GM19035 (cell line): ENCODE measurements at regions not wholly inside any gene's neighbourhood (a gene's known extent, or its start where the extent isn't known, plus 50 kb on each side); places are given as distances from the start of the nearest gene placed in this dataset.
"Not testable (repeated sequence)": the region's sequence is repeated elsewhere in the genome, so short reads cannot be mapped to it uniquely, and the experiment has no call there.

Experiments
- ATAC-seq: cut with Tn5 transposase; IDR thresholded peaks from one replicate; pipeline ENCODE4 v1.9.1; 2021; ENCODE audit not compliant: unreplicated experiment

- no peak for ATAC-seq
These were observed 670.2 kb downstream of the RFPL4B start for GRCh38 chr6:113017353-113017752.

DNA sequence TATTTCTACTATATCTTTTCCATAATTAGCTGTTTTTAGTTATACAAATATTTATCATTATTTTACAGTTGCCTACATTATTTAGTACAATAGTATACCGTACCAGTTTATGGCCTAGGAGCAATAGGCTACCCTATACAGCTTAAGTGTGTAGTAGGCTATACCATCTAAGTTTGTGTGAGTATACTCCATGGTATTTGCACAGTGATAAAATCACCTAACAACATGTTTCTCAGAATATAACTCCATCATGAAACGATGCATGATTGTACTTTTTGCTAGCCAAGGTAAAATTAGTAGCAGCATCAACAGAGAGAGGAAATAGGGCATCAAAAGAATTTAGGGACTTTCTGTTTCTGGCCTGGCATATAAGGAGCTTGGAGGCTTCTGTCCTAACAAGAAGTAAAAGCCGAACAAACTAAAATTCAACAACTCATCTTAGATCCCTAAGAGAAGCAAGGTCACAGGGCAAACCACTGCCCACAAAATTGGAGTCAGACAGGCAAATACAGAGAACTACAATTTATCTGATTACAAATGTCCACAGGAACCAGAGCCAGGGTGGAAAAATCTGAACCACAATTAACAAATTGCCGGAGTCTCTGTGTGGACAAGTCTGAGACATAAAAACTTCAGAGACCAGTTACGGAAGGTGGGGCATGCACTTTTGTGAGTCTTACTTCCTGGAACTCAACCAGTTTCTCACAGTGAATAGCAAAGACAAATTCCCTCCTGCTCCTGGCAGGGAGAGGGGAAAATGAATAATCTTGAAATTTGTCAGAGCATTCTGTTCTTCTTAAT lies 671.4 kb downstream of the RFPL4B start:
- ATAC-seq: no peak

- no peak for ATAC-seq
These were observed 672.0 kb downstream of the RFPL4B start for GRCh38 chr6:113019176-113019575.

- ATAC-seq: no peak
These were observed 680.6 kb downstream of the RFPL4B start for GRCh38 chr6:113027780-113028179.

- ATAC-seq: not testable (repeated sequence)
These were observed 682.0 kb downstream of the RFPL4B start for GRCh38 chr6:113029161-113029560.

- ATAC-seq: no peak
These were observed 684.6 kb downstream of the RFPL4B start for GRCh38 chr6:113031591-113032238.

DNA sequence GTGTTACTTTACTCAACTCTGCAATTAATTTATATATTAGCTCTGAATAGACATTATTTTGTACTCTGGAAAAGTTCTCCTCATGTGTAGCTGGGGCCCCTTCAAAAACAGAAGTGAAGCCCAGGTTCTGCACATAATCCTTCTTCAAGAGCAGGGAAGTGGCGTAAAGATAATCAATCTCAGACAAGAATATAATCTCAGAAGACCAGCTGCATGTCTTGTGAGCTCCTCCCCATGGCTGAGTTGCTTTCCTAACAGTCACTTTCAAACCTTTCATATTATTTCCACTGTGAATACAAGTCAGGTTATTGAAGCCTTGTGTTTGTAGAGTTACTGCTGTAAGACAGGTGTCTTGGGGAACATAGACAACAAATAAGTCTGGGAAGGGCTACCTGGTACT lies 691.9 kb downstream of the RFPL4B start:
- ATAC-seq: no peak

- no peak for ATAC-seq
These were observed 700.0 kb downstream of the RFPL4B start for GRCh38 chr6:113047148-113047547.

DNA sequence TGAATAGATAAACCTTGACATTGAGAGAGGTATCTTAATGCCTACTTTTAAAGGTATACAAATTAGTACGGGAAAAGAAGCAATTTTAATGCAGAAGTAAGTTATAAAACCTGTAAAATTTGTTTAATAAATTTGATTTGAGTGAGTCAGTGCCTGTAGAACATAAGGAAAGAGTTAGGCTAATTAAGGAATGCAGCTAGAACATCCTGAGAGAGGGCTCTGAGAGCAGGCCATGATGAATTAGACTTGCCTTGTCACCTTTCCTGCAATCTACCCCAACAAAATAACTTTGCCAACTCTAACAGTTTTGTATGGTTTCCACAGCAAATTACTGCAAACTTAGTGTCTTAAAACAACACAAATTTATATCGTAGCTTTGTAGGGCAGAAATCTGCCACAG lies 700.8 kb downstream of the RFPL4B start:
- no peak for ATAC-seq

DNA sequence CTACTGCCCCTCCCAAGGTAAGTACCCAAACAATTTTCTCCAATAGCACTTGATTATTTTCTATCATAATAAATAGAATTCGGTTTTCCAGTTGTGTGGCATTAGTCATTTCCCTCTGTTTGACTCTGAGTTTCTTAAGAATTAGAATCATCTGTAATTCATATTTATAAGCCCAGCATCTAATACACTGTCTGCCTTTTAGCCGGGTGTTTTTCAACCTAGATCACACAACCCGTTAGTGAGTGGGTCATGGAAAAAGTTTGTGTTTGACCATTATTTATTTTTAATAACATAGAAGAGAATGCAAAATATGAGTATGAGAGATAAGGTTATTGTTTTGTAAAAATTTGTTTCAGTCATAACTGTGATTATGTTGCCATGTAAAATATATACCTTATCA lies 701.6 kb downstream of the RFPL4B start:
- no peak for ATAC-seq

- no peak for ATAC-seq
These were observed 702.1 kb downstream of the RFPL4B start for GRCh38 chr6:113049190-113049589.

DNA sequence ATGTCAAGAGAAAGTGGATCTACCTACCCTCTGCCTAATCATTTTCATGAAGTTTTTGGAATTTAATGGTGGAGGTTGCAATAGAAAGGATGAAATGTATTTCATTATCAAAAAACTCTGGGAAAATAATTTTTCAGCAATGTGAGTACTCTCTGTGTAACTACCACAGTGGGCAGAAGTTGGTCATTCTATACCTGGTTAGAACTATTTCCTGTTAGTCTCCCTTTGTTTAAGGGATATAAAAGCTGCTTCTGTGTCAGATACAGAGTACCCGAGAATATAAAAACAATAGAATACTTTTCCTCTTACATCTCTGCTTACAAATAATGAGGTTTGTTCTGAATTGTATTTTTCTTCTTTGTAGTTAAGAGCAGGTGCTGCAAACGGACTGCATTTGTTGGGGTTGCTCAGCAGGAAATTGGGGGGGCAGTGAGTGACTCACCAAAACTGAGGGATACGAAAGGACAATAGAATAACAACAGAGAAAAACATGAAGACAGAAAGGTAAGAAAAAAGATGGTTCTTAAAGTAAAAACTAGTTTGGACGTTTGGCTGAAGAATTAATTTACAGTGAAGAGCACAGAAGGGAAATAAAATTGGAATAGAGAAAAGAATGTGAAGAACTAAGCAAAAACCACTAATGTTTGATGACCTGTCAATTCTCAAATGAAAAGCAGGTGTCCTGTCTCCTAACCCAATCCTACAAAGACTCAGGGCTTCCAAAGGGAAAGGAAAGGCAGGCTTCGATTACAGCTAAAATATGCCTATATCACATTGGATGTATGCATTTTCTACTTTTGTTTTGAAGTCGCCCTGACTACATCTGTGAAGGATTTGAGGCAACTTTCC lies 703.1 kb downstream of the RFPL4B start:
- ATAC-seq: no peak

DNA sequence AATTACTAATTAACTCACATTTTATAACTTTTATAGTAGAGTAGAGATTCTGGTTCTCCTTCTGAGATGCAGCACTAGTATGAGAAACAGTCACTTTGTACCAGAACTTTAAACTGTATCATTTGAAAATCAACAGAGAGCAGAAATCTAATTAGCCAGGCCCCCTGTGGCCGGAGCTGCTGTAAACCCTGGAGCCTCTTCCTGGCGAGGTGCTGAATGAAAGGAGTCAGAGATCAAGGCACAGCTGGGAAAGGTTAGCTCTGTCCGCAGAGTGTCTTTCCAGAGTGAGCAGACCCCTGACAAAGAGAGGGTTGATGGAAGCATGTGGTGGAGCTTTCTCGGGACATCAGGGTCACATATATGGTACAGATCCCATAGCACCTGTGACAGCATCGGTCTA lies 703.8 kb downstream of the RFPL4B start:
- no peak for ATAC-seq

DNA sequence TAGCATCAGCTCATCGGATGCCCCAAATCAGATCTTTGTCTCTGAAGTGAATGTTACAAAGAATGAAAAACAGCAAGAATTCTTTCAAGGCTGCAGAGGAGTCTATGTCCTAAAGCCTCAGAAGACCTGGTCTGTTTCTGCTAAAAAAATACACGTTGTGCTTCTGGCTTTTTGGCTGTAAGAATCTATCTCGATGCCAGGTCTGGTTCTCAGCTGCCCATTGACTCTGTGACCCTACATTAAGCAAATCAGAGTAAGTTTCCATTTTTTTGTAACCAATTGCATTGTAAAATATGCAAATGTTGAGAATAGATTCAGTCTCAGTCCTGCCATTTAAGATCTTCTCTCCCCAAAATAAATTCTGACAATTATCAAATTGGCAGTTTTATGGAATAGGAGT lies 705.4 kb downstream of the RFPL4B start:
- no peak for ATAC-seq

GRCh38 chr6:113055061-113055460 lies 707.9 kb downstream of the RFPL4B start:
- ATAC-seq: no peak

GRCh38 chr6:113055998-113056397 lies 708.9 kb downstream of the RFPL4B start:
- ATAC-seq: no peak

- ATAC-seq: no peak
These were observed 710.5 kb downstream of the RFPL4B start for GRCh38 chr6:113057567-113058053.

GRCh38 chr6:113060664-113061063 lies 713.5 kb downstream of the RFPL4B start:
- no peak for ATAC-seq

DNA sequence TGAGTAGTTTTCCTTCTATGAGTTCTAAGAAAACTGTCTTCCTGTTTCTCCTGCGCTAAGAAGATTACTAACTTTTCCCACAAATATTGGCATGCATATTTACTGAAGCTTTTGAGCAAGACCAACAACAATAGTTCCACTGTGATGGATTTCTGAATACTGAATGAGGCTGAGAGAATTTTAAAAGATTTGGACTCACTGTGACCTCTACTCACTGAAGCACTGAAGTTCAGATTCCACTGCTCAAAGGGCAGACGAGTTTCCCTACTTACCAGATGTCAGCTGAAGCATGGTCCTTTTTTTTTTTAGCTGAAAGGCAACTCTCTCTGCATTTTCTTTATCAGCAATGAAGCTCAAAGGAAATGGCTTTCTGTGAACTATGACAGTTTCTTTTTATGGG lies 718.5 kb downstream of the RFPL4B start:
- no peak for ATAC-seq

GRCh38 chr6:113067612-113068275 lies 720.6 kb downstream of the RFPL4B start:
- no peak for ATAC-seq

DNA sequence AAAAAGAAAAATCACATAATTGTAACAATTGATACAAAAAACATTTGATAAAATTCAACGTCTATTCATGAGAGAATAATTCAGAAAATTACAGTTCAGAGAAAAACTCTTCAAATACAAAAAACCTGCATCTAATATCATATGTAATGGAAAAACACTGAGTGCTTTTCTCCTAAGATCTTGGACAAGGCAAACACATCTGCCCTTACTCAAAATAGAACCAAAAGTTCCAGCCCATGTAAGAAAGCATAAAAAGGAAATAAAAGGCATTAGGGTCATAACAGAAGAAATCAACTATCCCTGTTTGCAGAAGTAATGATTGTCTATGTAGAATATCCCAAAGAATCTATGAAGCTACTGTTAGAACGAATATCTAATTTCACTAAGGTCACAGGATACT lies 721.4 kb downstream of the RFPL4B start:
- ATAC-seq: no peak
